BLaER1 treated with 17β-estradiol and CSF1 and Interleukin-3, amounts not matched to agents 10 nM and 100 nM (cell line): ENCODE measurements at regions not wholly inside any gene's neighbourhood (a gene's known extent, or its start where the extent isn't known, plus 50 kb on each side); places are given as distances from the start of the nearest gene placed in this dataset.

ENCODE experiments used
- H3K27ac ChIP-seq, 11 experiments: shearing (Covaris generic); formaldehyde crosslinking; 2 replicates each; pipeline ENCODE4 v1.8.1; 2022
- H3K27me3 ChIP-seq, 11 experiments: shearing (Covaris generic); formaldehyde crosslinking; 2 replicates each; pipeline ENCODE4 v1.8.1; 2022
- H3K36me3 ChIP-seq, 11 experiments: shearing (Covaris generic); formaldehyde crosslinking; 2 replicates each; pipeline ENCODE4 v1.8.1; 2022
- H3K4me1 ChIP-seq, 10 experiments: shearing (Covaris generic); formaldehyde crosslinking; 2 replicates each; pipeline ENCODE4 v1.8.1; 2022
- H3K4me2 ChIP-seq, 11 experiments: shearing (Covaris generic); formaldehyde crosslinking; 2 replicates each; pipeline ENCODE4 v1.8.1; 2022
- H3K4me3 ChIP-seq, 10 experiments: shearing (Covaris generic); formaldehyde crosslinking; 2 replicates each; pipeline ENCODE4 v1.8.1; 2022
- H3K9ac ChIP-seq, 11 experiments: shearing (Covaris generic); formaldehyde crosslinking; 2 replicates each; pipeline ENCODE4 v1.8.1; 2022
- H3K9me3 ChIP-seq, 11 experiments: shearing (Covaris generic); formaldehyde crosslinking; replicated peaks in 1 of 11; 2 replicates each; pipeline ENCODE4 v1.8.1; 2022
- H4K20me1 ChIP-seq, 11 experiments: shearing (Covaris generic); formaldehyde crosslinking; 2 replicates each; pipeline ENCODE4 v1.8.1; 2022
- Cebpa-rat ChIP-seq, 11 experiments: shearing (Covaris generic); IDR thresholded peaks; 2 replicates each; pipeline ENCODE4 v1.8.1; 2022

DNA sequence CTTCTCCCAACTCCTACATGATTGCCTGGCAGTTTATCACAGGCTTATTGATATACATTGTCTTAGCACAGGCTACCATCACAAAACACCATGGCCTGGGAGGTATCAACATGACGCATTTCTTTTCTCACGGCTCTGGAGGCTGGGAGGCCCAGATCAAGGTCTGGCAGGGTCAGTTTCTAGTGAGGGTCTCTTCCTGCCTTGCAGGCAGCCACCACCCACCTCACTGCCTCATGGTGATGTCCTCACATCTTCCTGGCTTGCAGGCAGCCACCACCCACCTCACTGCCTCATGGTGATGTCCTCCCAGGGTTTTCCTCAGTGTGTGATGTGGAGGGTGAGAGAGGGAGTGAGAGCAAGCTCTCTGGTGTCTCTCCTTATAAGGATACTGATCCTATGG lies 599.3 kb upstream of the MKI67 start:
- no peak for TF ChIP-seq Cebpa-rat (IDR thresholded peaks at IDR 0.05)
- peaks cover 13 to 64% (median 41%) of the 10 kb centered on the region in 10 experiments for H3K4me1 ChIP-seq
- no peaks in the 10 kb centered on the region for H3K27me3 ChIP-seq

DNA sequence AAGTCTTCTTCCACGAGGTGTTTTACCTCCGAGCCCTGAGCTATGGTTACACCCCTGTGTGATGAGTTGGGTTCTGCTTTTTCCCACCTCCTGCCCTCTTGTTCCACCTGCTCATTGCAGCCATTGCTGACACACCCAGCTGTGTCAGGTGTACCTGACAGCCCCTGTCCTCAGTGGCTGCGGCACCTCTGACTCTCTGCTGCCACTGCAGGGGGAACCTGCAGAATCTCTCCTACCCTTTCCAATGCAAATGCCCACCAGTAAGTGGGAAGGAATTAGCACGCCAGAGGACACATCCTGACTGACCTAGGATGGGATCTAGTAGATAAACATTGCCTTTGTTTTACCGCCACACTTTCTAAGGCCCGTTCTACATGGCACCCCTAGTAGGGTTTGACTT lies 600.9 kb upstream of the MKI67 start:
- Histone ChIP-seq H4K20me1 (no peaks in the 10 kb centered on the region), H3K36me3 (no peaks in the 10 kb centered on the region), H3K4me2 (no peak overlapping the region), H3K27me3 (no peaks in the 10 kb centered on the region), H3K27ac (no peak overlapping the region), H3K4me3 (no peak overlapping the region), H3K9ac (no peak overlapping the region), H3K9me3 (peaks cover 0 to 9% (median 0%) of the 10 kb centered on the region in 11 experiments; a peak in 6 of 22 replicates), H3K4me1 (peaks cover 13 to 60% (median 42%) of the 10 kb centered on the region in 10 experiments)
- TF ChIP-seq Cebpa-rat (IDR thresholded peaks at IDR 0.05), result no peak

More for the DNA sequence above, 599.3 kb upstream of the MKI67 start:
- H3K9me3 ChIP-seq, result peaks cover 0 to 9% (median 0%) of the 10 kb centered on the region in 11 experiments; a peak in 6 of 22 replicates
- H3K4me3 ChIP-seq, result no peak overlapping the region
- no peak overlapping the region for H3K9ac ChIP-seq
- peak overlapping the region in 1 of 11 experiments; percentile 67; a peak in 1 of 22 replicates for H3K4me2 ChIP-seq
- H3K27ac ChIP-seq, result no peak overlapping the region
- no peaks in the 10 kb centered on the region for H3K36me3 ChIP-seq
- no peaks in the 10 kb centered on the region for H4K20me1 ChIP-seq

DNA sequence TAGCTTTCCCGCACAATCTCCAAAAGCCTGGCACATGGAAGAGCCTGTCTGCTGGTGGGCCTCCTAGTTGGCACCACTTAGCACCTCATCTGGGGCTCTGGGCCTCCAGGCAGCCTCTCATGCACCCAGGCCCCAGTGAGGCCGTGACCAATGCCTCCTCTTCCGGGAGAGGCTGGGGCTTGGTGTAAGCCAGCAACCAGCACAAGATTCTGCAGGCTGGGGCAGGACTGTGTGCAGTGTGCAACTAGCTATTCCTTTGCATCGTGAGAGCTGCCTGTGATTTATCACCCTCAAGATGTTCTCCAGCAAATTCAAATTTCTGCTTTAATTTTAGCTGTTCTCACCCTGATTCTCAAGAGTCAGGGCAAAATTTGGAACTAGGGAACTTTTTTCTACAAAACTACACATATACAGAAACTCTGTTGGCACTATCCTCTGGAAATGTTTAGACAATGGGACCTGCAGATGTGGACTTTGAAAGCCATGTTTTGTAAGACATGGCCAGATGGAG lies 603.7 kb upstream of the MKI67 start:
- H3K4me1 ChIP-seq, result peaks cover 0 to 56% (median 41%) of the 10 kb centered on the region in 10 experiments; a peak in 17 of 20 replicates

DNA sequence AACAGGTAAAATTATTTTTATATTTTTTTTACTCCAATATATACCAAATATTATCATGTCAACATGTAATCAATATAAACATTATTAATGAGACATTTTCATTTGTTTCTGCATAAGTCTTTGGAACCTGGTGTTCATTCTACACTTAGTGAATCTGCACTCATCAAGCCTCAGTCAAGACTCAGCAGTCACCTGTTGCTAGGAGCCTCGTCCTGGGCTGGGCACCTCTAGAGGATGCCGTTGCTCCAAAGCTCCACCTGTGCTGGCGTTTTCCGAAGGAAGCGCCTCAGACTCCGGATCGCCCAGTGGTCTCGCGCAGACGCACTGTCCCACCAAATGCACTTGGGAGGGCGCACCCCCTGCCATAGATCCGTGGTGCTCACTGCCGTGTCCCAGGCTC lies 604.7 kb upstream of the MKI67 start:
- peaks cover 0 to 62% (median 51%) of the 10 kb centered on the region in 10 experiments; a peak in 17 of 20 replicates for H3K4me1 ChIP-seq
- no peaks in the 10 kb centered on the region for H3K27me3 ChIP-seq
- H3K9me3 ChIP-seq, result peaks cover 0 to 5% (median 0%) of the 10 kb centered on the region in 11 experiments; a peak in 2 of 22 replicates
- no peak overlapping the region for H3K4me2 ChIP-seq
- H3K27ac ChIP-seq, result no peak overlapping the region
- no peaks in the 10 kb centered on the region for H4K20me1 ChIP-seq
- no peak overlapping the region for H3K4me3 ChIP-seq
- no peaks in the 10 kb centered on the region for H3K36me3 ChIP-seq
- no peak for TF ChIP-seq Cebpa-rat (IDR thresholded peaks at IDR 0.05)
- no peak overlapping the region for H3K9ac ChIP-seq

More for the DNA sequence above, 603.7 kb upstream of the MKI67 start:
- Histone ChIP-seq H3K9me3 (peaks cover 0 to 5% (median 0%) of the 10 kb centered on the region in 11 experiments; a peak in 3 of 22 replicates), H3K4me3 (no peak overlapping the region), H3K27ac (no peak overlapping the region), H3K27me3 (no peaks in the 10 kb centered on the region), H3K36me3 (no peaks in the 10 kb centered on the region), H4K20me1 (no peaks in the 10 kb centered on the region), H3K4me2 (peak overlapping the region in 9 of 11 experiments; percentile 35 to 81 (median 65); a peak in 18 of 22 replicates), H3K9ac (no peak overlapping the region)
- TF ChIP-seq Cebpa-rat (IDR thresholded peaks at IDR 0.05), result no peak

DNA sequence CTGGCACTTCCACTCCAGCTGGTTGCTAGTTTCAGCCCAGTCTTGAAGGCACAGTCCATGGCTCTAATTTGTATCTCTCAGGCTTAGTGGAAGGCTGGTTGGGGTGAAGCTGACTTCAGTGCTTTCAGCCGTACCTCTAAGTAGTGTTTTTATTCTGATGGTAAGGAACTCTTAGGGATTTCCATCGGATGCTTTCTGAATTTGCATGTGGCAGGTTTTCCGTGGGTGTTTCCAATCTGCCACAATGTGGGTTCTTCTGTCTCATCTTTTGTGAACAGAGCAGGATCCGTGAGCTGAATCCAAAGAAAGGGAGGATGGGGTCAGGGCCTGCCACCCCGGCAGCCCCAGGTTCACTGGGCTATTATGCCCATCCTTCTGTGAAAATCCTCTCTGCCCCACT lies 607.9 kb upstream of the MKI67 start:
- Histone ChIP-seq H3K4me2 (peak overlapping the region in 9 of 11 experiments; percentile 12 to 70 (median 53); a peak in 14 of 22 replicates), H3K27me3 (no peaks in the 10 kb centered on the region), H3K9ac (no peak overlapping the region), H3K4me3 (no peak overlapping the region), H3K4me1 (peaks cover 0 to 57% (median 52%) of the 10 kb centered on the region in 10 experiments; a peak in 17 of 20 replicates), H3K9me3 (no peaks in the 10 kb centered on the region), H3K36me3 (no peaks in the 10 kb centered on the region), H3K27ac (no peak overlapping the region), H4K20me1 (no peaks in the 10 kb centered on the region)
- no peak for TF ChIP-seq Cebpa-rat (IDR thresholded peaks at IDR 0.05)

DNA sequence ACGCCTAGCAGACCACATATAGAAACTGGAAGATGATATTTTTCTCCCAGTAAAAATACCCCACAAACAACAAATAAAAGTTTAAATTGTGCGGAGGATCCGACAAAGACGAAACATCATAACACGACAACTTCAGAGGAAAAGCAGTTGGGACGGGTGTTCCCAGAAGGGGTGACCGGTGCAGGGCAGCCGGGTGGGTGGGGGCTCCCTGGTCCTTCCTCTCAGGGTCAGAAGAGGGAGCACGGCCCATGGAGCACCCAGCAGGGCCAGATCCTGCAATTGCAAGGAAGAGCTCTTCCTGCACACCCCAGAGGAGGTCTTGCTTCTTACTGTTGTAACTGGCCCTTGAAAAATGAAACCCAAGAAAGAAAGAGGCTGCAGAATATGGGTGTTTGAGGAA lies 608.5 kb upstream of the MKI67 start:
- Histone ChIP-seq H3K27ac (no peak overlapping the region), H4K20me1 (no peaks in the 10 kb centered on the region), H3K4me3 (no peak overlapping the region), H3K9me3 (no peaks in the 10 kb centered on the region), H3K36me3 (no peaks in the 10 kb centered on the region), H3K4me2 (peak overlapping the region in 9 of 11 experiments; percentile 18 to 70 (median 53); a peak in 17 of 22 replicates), H3K9ac (no peak overlapping the region), H3K27me3 (no peaks in the 10 kb centered on the region), H3K4me1 (peaks cover 0 to 51% (median 46%) of the 10 kb centered on the region in 10 experiments; a peak in 17 of 20 replicates)
- no peak for TF ChIP-seq Cebpa-rat (IDR thresholded peaks at IDR 0.05)

DNA sequence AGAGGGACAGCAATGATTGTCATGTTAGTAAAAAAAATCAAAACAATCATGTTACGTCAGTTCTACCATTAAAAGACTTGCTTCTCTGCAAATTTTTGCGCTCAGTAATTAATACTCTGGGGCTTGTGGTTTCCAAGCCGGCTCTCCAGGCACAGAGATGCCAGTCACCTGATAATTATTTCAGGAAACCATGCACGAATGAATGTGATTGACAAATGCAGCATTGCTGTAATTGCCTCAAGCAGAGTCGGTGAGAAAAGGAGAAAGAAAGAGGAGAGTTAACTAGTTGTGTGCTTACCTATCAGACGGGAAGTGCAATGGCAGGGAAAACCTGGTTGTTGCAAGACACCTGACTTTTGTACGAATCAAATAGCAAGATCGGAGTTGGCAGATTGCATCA lies 609.8 kb upstream of the MKI67 start:
- no peaks in the 10 kb centered on the region for H3K27me3 ChIP-seq
- H4K20me1 ChIP-seq, result no peaks in the 10 kb centered on the region
- no peak for TF ChIP-seq Cebpa-rat (IDR thresholded peaks at IDR 0.05)
- H3K9me3 ChIP-seq, result no peaks in the 10 kb centered on the region
- H3K36me3 ChIP-seq, result no peaks in the 10 kb centered on the region
- H3K4me2 ChIP-seq, result peak overlapping the region in 8 of 11 experiments; percentile 34 to 70 (median 56); a peak in 16 of 22 replicates
- H3K4me1 ChIP-seq, result peaks cover 0 to 42% (median 38%) of the 10 kb centered on the region in 10 experiments; a peak in 17 of 20 replicates
- H3K9ac ChIP-seq, result no peak overlapping the region
- H3K4me3 ChIP-seq, result no peak overlapping the region
- no peak overlapping the region for H3K27ac ChIP-seq

DNA sequence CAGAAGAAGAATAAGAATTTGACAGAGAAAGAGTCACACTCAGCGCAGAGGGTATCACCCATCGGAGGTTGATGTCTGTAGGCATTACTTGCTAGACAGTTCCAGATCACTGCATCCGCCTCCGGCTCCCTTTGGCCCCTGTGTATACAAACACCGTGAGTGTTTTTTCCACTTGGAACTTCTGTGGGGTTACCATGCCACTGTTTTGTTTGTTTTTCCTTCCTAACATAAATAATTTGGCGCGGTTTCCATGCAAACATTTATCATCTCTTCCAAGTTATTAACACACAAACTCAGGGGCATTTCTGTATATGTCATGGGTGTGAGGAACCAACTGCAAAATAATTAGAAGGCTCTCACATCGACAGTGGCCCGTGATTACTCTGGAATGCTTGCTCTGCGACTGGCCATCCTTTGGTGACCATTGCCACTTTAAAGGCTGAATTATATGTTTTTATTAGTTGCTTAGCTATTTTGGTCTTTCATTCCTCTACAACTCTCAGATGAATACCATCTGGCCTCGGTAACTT lies 612.2 kb upstream of the MKI67 start:
- no peaks in the 10 kb centered on the region for H3K27me3 ChIP-seq
- H3K4me3 ChIP-seq, result no peak overlapping the region
- H3K9ac ChIP-seq, result no peak overlapping the region
- no peaks in the 10 kb centered on the region for H4K20me1 ChIP-seq
- peaks cover 0 to 32% (median 29%) of the 10 kb centered on the region in 10 experiments; a peak in 17 of 20 replicates for H3K4me1 ChIP-seq
- no peak overlapping the region for H3K4me2 ChIP-seq
- H3K27ac ChIP-seq, result no peak overlapping the region
- H3K36me3 ChIP-seq, result no peaks in the 10 kb centered on the region
- no peak for TF ChIP-seq Cebpa-rat (IDR thresholded peaks at IDR 0.05)
- no peaks in the 10 kb centered on the region for H3K9me3 ChIP-seq

DNA sequence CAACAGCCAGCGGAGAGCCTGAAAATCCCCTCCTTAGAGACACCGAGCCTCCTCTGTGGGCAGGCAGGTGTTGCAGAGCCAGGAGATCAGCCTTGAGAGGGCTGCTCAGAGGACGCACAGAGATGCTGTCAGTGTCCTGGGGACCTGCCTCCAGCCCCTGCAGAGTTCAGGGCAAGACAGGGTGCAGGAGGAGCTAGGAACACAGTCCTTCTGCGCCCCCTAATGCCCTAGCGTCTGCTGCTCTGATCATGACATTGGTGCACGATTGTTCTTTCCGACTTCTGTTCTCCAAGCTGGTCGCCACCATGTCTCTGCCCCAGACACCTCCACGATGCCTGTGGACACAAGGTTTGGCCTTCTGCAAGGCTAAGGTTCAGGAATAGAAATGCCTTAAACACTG lies 613.7 kb upstream of the MKI67 start:
- Histone ChIP-seq H3K36me3 (no peaks in the 10 kb centered on the region), H3K4me3 (no peak overlapping the region), H3K27ac (no peak overlapping the region), H3K9me3 (no peaks in the 10 kb centered on the region), H4K20me1 (no peaks in the 10 kb centered on the region), H3K4me1 (peaks cover 0 to 19% (median 16%) of the 10 kb centered on the region in 10 experiments; a peak in 17 of 20 replicates), H3K9ac (no peak overlapping the region), H3K27me3 (no peaks in the 10 kb centered on the region), H3K4me2 (no peak overlapping the region)
- TF ChIP-seq Cebpa-rat (IDR thresholded peaks at IDR 0.05), result no peak
